ENCODE measurements at regions not wholly inside any gene's neighbourhood (a gene's known extent, or its start where the extent isn't known, plus 50 kb on each side); places are given as distances from the start of the nearest gene placed in this dataset.

- TF ChIP-seq, protein P1, sequence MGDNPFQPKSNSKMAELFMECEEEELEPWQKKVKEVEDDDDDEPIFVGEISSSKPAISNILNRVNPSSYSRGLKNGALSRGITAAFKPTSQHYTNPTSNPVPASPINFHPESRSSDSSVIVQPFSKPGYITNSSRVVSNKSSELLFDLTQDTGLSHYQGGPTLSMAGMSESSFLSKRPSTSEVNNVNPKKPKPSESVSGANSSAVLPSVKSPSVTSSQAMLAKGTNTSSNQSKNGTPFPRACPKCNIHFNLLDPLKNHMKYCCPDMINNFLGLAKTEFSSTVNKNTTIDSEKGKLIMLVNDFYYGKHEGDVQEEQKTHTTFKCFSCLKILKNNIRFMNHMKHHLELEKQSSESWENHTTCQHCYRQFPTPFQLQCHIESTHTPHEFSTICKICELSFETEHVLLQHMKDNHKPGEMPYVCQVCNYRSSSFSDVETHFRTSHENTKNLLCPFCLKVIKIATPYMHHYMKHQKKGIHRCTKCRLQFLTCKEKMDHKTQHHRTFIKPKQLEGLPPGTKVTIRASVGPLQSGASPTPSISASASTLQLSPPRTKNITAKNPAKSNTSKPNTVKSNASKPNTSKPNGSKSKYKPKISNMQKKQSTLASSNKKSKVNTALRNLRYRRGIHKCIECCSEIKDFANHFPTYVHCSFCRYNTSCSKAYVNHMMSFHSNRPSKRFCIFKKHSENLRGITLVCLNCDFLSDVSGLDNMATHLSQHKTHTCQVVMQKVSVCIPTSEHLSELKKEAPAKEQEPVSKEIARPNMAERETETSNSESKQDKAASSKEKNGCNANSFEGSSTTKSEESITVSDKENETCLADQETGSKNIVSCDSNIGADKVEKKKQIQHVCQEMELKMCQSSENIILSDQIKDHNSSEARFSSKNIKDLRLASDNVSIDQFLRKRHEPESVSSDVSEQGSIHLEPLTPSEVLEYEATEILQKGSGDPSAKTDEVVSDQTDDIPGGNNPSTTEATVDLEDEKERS (tag by site-specific recombination; IDR thresholded peaks at IDR 0.05) = no peak
- TF ChIP-seq ZNF211 (tag by site-specific recombination; IDR thresholded peaks at IDR 0.05; ENCODE audit: low read depth) = no peak
- TF ChIP-seq ZNF580 (tag by site-specific recombination; IDR thresholded peaks at IDR 0.05) = no peak
These were observed 206.1 kb downstream of the TTC32 start (continued) for GRCh38 chr2:19695706-19696105.

- TF ChIP-seq, protein P2, sequence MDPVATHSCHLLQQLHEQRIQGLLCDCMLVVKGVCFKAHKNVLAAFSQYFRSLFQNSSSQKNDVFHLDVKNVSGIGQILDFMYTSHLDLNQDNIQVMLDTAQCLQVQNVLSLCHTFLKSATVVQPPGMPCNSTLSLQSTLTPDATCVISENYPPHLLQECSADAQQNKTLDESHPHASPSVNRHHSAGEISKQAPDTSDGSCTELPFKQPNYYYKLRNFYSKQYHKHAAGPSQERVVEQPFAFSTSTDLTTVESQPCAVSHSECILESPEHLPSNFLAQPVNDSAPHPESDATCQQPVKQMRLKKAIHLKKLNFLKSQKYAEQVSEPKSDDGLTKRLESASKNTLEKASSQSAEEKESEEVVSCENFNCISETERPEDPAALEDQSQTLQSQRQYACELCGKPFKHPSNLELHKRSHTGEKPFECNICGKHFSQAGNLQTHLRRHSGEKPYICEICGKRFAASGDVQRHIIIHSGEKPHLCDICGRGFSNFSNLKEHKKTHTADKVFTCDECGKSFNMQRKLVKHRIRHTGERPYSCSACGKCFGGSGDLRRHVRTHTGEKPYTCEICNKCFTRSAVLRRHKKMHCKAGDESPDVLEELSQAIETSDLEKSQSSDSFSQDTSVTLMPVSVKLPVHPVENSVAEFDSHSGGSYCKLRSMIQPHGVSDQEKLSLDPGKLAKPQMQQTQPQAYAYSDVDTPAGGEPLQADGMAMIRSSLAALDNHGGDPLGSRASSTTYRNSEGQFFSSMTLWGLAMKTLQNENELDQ (tag by site-specific recombination; IDR thresholded peaks at IDR 0.05; ENCODE audit: low read depth) = no peak
- TF ChIP-seq TCF7L2 (IDR thresholded peaks at IDR 0.05; ENCODE audit: borderline replicate concordance, low read depth, low read length) (no peak), GLIS1 (tag by site-specific recombination; IDR thresholded peaks at IDR 0.05) (no peak), ZNF513 (tag by site-specific recombination; IDR thresholded peaks at IDR 0.05) (no peak), ZNF639 (tag by site-specific recombination; IDR thresholded peaks at IDR 0.05) (no peak), ZNF114 (tag by site-specific recombination; IDR thresholded peaks at IDR 0.05) (no peak), ZNF433 (tag by site-specific recombination; IDR thresholded peaks at IDR 0.05; ENCODE audit: low read depth) (no peak)
- TF ChIP-seq, protein P3, sequence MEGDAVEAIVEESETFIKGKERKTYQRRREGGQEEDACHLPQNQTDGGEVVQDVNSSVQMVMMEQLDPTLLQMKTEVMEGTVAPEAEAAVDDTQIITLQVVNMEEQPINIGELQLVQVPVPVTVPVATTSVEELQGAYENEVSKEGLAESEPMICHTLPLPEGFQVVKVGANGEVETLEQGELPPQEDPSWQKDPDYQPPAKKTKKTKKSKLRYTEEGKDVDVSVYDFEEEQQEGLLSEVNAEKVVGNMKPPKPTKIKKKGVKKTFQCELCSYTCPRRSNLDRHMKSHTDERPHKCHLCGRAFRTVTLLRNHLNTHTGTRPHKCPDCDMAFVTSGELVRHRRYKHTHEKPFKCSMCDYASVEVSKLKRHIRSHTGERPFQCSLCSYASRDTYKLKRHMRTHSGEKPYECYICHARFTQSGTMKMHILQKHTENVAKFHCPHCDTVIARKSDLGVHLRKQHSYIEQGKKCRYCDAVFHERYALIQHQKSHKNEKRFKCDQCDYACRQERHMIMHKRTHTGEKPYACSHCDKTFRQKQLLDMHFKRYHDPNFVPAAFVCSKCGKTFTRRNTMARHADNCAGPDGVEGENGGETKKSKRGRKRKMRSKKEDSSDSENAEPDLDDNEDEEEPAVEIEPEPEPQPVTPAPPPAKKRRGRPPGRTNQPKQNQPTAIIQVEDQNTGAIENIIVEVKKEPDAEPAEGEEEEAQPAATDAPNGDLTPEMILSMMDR (tag by site-specific recombination; IDR thresholded peaks at IDR 0.05) = no peak
- H3K36me3 ChIP-seq (ENCODE audit: control insufficient read depth in 2 of 2, insufficient read depth in 1 of 2, low read length in 2 of 2) = no peaks in the 10 kb centered on the region
- H3K4me1 ChIP-seq (ENCODE audit: control insufficient read depth, insufficient read depth, low read length) = no peaks in the 10 kb centered on the region
- no peak overlapping the region for H3K4me3 ChIP-seq (ENCODE audit: low read depth, low read length)
- H3K9me3 ChIP-seq (ENCODE audit: control insufficient read depth, insufficient read depth, low read depth, low read length) = no peaks in the 10 kb centered on the region
- CTCF ChIA-PET = interaction anchor here (0.6 to 0.8 kb wide), 2 partner anchors 22 to 129 kb away, joined by 3 read pairs; no protein-coding TSS in a partner anchor
- POLR2A ChIA-PET = no interaction called here
- H3K27ac ChIP-seq (ENCODE audit: extremely low read depth, low read depth, low read length) = no peak overlapping the region
These were observed 209.9 kb downstream of the TTC32 start for GRCh38 chr2:19691892-19692291.

GRCh38 chr2:19690429-19690828, 211.4 kb downstream of the TTC32 start:
- ChIA-PET CTCF (no interaction called here), POLR2A (no interaction called here)
- no peak overlapping the region for H3K4me3 ChIP-seq (ENCODE audit: low read depth, low read length)
- H3K9me3 ChIP-seq (ENCODE audit: control insufficient read depth, insufficient read depth, low read depth, low read length) = no peaks in the 10 kb centered on the region
- no peak overlapping the region for H3K27ac ChIP-seq (ENCODE audit: extremely low read depth, low read depth, low read length)
- no peaks in the 10 kb centered on the region for H3K36me3 ChIP-seq (ENCODE audit: control insufficient read depth in 2 of 2, insufficient read depth in 1 of 2, low read length in 2 of 2)
- no peaks in the 10 kb centered on the region for H3K4me1 ChIP-seq (ENCODE audit: control insufficient read depth, insufficient read depth, low read length)
- TF ChIP-seq ZNF521 (tag by site-specific recombination; IDR thresholded peaks at IDR 0.05) (no peak), SP3 (tag by site-specific recombination; IDR thresholded peaks at IDR 0.05) (no peak), ZNF175 (tag by site-specific recombination; IDR thresholded peaks at IDR 0.05) (no peak), ZNF704 (tag by site-specific recombination; IDR thresholded peaks at IDR 0.05) (no peak), ZNF292 (tag by site-specific recombination; IDR thresholded peaks at IDR 0.05; ENCODE audit: borderline replicate concordance, low read depth) (no peak), ZNF610 (tag by site-specific recombination; IDR thresholded peaks at IDR 0.05; ENCODE audit: borderline replicate concordance) (no peak)
- TF ChIP-seq, protein P4, sequence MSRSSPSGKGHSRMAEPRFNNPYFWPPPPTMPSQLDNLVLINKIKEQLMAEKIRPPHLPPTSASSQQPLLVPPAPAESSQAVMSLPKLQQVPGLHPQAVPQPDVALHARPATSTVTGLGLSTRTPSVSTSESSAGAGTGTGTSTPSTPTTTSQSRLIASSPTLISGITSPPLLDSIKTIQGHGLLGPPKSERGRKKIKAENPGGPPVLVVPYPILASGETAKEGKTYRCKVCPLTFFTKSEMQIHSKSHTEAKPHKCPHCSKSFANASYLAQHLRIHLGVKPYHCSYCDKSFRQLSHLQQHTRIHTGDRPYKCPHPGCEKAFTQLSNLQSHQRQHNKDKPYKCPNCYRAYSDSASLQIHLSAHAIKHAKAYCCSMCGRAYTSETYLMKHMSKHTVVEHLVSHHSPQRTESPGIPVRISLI (tag by site-specific recombination; IDR thresholded peaks at IDR 0.05) = no peak
